ENCODE measurements at regions not wholly inside any gene's neighbourhood (a gene's known extent, or its start where the extent isn't known, plus 50 kb on each side); places are given as distances from the start of the nearest gene placed in this dataset.

DNA sequence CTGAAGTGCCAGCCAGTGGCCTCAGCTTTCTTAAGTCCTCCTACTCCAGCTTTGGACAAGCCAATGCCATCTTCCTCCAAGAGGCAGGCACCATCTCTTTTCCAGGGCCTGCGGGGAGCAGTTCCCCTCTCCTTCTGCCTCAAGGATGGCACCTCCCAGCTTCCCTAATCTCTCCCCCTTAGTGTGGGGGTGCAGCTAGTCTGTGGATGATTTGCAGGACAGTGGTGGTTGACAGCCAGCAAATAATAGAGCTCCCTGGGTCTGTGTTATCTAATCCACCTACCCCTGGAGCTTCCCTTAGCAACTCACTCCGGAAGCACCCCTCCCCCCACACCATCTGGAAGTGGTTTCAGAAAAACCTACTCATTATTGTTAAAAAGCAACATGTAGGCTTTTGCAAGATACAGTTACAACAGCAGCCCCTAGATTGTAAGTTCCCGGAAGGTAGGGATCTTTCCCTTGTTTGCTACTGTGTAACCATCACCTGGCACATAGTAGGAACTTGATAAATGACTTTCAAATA lies 247.1 kb downstream of the BCOR start:
- no peak for DNase-seq (ENCODE audit: low spot score)
- ATAC-seq = no peak

- ATAC-seq = no peak
- no peak for DNase-seq (ENCODE audit: low spot score)
Measured at GRCh38 chrX:39851745-39852455, 245.9 kb downstream of the BCOR start.

DNA sequence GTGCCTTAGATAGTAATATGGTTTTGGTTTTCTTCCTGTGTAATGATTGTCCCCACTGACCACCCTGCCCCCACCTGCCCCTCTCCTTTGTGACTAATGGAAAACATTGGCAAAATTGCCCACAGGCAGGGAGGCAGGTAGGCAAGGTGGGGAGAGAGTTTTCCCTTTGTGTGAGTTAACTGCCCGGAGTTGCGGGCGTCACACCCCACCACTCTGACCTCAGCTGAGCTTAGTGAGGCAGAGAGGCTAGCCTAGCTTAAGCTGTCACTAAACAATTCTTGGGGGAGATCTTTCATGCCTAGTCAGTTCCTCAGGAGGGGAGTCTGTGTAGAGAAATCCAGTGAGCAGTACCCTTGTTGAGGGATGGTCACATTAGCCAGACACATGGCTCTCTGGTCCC lies 245.3 kb downstream of the BCOR start:
- no peak for ATAC-seq
- DNase-seq (ENCODE audit: low spot score) = no peak

GRCh38 chrX:39853417-39854030 lies 244.2 kb downstream of the BCOR start:
- ATAC-seq (no peak), DNase-seq (ENCODE audit: low spot score) (no peak)

- ATAC-seq = no peak
Measured at GRCh38 chrX:39854772-39855747, 242.7 kb downstream of the BCOR start.

DNA sequence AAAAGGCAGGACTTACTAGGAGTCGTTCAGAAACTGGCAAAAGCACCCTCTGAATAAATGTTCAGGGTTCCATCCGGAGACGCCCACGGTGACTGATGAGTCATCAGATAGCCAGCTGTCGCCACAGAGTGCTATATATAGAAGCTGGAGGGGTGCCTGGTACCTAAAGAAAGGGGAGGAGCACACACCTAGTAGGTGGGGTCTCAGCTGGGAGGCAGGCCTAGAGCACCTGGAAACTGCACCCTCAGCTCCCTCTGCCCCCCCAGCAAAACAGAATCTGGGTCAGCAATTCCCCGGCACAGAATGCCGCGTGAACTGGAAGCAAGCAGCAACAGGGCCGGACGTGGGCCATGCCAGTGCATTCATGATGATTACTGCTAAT lies 242.0 kb downstream of the BCOR start:
- DNase-seq (ENCODE audit: low spot score) = no peak
- no peak for ATAC-seq

More at GRCh38 chrX:39854772-39855747, 242.7 kb downstream of the BCOR start:
- DNase-seq (ENCODE audit: low spot score) = no peak

GRCh38 chrX:39856472-39857121 lies 241.2 kb downstream of the BCOR start:
- DNase-seq (ENCODE audit: low spot score) = peak; percentile 46
- peak; percentile 81 for ATAC-seq

- no peak for ATAC-seq
Measured at GRCh38 chrX:39857780-39858179, 240.0 kb downstream of the BCOR start.

DNA sequence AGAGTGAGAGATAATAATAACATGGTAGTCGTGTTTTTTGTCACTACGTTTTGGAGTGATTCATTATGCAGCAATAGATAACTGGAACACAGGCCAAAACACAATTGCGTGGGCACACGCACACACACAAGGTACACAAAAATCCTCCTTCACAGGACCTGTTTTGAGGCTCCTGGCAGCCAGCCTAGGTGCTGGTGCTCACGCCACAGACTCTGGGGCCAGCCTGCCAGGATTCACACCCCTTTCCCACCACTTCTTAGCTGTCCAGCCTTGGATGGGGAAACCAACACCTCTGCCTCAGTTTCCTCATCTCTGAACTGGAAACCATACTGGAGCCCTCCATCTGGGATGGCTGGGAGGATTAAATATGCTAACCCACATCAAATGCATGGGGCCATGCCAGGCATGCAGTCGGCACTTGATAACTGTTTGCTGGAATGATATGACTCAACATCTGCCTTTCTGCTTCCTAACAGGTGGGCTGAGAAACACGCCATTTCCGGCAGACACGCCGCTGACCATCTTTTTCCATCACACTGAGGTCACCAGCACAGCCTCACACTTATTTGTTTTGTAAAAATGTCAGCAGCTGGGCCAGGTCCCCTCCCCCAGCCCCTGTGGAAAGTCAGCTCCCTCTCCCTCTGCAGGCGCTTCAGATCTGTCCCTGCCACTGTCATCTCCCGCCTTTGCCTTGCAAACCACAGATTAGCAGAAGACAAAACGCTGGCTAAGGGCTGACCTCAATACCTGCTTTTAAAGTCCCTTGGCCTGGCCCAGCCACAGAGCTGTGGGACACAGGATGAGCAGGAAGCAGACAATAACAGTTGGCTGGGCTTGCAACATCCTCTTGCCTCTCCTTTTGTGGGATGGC lies 237.5 kb downstream of the BCOR start:
- no peak for DNase-seq (ENCODE audit: low spot score)
- ATAC-seq = no peak

More at GRCh38 chrX:39857780-39858179, 240.0 kb downstream of the BCOR start:
- no peak for DNase-seq (ENCODE audit: low spot score)

GRCh38 chrX:39862963-39863362 lies 234.8 kb downstream of the BCOR start:
- DNase-seq (ENCODE audit: low spot score) = no peak

DNA sequence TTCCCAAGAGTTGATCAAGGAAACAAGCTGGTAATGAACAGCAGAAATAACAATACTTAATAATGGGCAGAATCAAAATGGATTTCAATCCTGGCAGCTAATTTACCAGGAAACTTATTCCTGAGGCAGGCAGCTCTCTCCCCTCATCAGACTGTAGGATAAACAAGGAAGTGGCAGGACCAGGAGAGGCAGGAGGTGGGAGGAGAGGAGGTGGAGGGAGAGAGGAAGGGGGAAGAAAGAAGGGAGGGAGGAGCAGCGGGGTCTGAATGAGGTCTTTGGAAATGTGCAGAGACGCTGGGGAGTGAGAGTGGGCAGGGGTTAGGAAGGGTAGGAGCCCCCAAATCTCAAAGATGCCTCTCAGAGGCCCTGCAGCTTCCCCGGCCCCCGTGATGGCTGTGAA lies 231.5 kb downstream of the BCOR start:
- DNase-seq (ENCODE audit: low spot score) = no peak
- no peak for ATAC-seq

More at GRCh38 chrX:39862963-39863362, 234.8 kb downstream of the BCOR start:
- ATAC-seq = no peak

- ATAC-seq = no peak
Measured at GRCh38 chrX:39869846-39870601, 227.7 kb downstream of the BCOR start.

DNA sequence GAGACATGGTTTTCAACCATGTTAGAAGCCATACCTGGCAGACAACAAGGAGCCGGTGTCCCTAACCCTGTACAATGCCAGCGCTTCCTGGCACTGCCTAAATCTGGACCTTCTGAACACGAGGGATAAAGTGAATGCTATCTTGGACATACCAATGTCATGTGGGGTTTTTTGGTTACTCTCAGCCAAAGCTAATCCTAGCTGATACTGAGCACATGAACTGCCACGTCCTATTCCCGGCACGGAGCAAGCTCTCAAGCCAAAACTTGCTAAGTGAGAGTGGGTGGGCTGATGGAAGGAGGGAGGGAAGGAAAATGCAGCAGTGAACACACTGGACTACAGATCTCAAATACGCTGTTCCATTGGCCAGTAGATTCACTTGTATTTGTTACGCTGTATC lies 226.1 kb downstream of the BCOR start:
- no peak for ATAC-seq
- DNase-seq (ENCODE audit: low spot score) = no peak

More at GRCh38 chrX:39869846-39870601, 227.7 kb downstream of the BCOR start:
- no peak for DNase-seq (ENCODE audit: low spot score)

DNA sequence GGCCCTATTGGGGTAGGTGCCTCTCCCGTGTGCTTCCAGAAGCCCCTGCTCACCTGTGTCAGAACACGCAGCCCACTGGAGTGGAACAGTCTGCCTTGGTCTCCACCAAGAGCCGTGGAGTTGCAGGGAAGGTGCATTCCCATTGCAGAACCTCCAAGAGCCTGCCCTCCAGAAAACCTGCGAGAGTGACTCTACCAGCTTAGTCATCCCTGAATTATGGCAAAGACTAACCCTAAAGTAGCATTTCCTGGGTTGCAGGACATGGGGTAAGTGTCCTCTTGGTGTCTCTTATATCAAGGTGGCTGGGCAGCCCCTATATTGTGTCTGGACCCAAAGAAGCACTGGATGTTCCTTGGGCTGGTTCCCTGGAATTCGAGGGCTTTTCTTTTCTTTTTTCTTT lies 224.6 kb downstream of the BCOR start:
- DNase-seq (ENCODE audit: low spot score) = no peak
- ATAC-seq = no peak

DNA sequence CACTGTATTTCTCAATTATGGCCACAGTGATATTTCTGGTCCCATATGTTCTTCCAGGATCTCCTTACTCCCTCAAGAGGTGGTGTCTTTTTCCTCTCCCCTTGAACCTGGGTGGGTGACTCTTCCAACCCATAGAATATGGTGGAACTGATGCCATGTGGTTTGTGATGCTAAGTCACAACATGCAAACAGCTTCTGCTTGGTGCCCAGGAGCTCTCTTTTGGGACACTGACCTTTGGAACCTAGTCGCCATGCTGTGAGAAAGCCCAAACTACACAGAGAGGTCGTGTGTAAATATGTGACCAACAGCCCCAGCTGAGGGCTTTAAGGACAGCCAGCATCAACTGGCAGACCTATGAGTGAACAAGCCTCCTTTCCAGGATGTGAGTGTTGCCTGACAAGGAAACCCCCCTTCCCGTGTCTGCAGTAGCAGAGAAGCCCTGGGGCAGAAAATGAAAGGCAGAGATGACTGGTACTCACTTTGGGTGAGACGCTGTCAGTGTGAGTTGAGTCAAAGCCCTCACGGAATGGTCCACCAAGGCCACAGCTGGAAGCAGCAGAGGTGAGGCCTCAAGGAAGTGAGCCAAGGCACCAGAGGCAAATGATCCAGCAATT lies 223.4 kb downstream of the BCOR start:
- DNase-seq (ENCODE audit: low spot score) (no peak), ATAC-seq (no peak)

- DNase-seq (ENCODE audit: low spot score) = no peak
Measured at GRCh38 chrX:39875834-39876628, 221.7 kb downstream of the BCOR start.

GRCh38 chrX:39877905-39878304 lies 219.9 kb downstream of the BCOR start:
- DNase-seq (ENCODE audit: low spot score) = no peak
- ATAC-seq = no peak

More at GRCh38 chrX:39875834-39876628, 221.7 kb downstream of the BCOR start:
- ATAC-seq = peak; percentile 50

GRCh38 chrX:39883666-39884065 lies 214.1 kb downstream of the BCOR start:
- ATAC-seq (no peak), DNase-seq (ENCODE audit: low spot score) (no peak)
